ENCODE measurements at regions not wholly inside any gene's neighbourhood (a gene's known extent, or its start where the extent isn't known, plus 50 kb on each side); places are given as distances from the start of the nearest gene placed in this dataset.

DNA sequence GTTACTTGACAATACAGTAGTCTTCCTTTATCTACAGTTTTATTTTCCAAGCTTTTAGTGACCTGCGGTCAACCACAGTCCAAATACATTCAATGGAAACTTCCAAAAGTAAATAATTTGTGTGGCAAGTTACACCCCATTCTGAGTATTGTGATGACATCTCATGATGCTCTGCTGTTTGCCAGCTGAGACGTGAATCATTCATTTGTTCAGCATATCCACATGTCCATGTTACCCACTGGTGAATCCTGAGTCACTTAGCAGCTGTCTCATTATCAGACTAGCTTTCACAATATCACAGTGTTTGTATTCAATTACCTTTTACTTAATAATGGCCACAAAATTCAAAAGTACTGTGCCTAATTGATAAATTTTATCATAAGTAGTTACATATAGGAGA lies 179.8 kb downstream of the PRR20E start:
- no peak for TF ChIP-seq EP300 (IDR thresholded peaks at IDR 0.05; ENCODE audit: borderline replicate concordance in 1 of 2, control insufficient read depth in 1 of 2, low read depth in 2 of 2, low read length in 2 of 2)
- TF ChIP-seq POLR2A (IDR thresholded peaks at IDR 0.05; ENCODE audit: low read depth, low read length) = no peak
- TF ChIP-seq GABPA (IDR thresholded peaks at IDR 0.05; ENCODE audit: low read depth) = no peak
- TF ChIP-seq NR2C2 (IDR thresholded peaks at IDR 0.05; ENCODE audit: borderline replicate concordance, control insufficient read depth, insufficient read length, low read depth) = no peak
- no peak for TF ChIP-seq NRF1 (conservative IDR thresholded peaks at IDR 0.05; ENCODE audit: low read depth, low read length)

All from GM12878 (cell line).